HEK293 (cell line): ENCODE measurements at regions not wholly inside any gene's neighbourhood (a gene's known extent, or its start where the extent isn't known, plus 50 kb on each side); places are given as distances from the start of the nearest gene placed in this dataset.

Source experiments
- CTCF ChIA-PET: fragments of 350-600 bp; formaldehyde crosslinking; extraction: SDS; loops from one replicate; lab custom pipeline; 2021; ENCODE audit warnings: antibody characterized with exemption; lab: Yijun Ruan, JAX
- POLR2A ChIA-PET: fragments of 300-600 bp; formaldehyde crosslinking; extraction: SDS; loops from one replicate; lab custom pipeline; 2020; ENCODE audit warnings: antibody characterized with exemption, inconsistent platforms; lab: Yijun Ruan, JAX
- H3K27ac ChIP-seq: fragments of 200-500 bp; sonication (Bioruptor generic); 2 replicates; pipeline ENCODE4 v1.5.1; 2014; ENCODE audit warnings: low read depth, low read length, control low read depth, inconsistent platforms; ENCODE audit errors: extremely low read depth
- H3K36me3 ChIP-seq, 2 experiments: fragments of 200-500 bp in 1 of 2; sonication (Bioruptor generic) in 1 of 2; 1 replicate in 1 of 2; 2 replicates in 1 of 2; pipeline ENCODE4 v1.5.1; 2014 to 2017; ENCODE audit warnings: inconsistent platforms in 2 of 2, low read length in 2 of 2; ENCODE audit not compliant: control insufficient read depth in 2 of 2, insufficient read depth in 1 of 2
- H3K4me1 ChIP-seq: fragments of 200-500 bp; sonication (Bioruptor generic); 2 replicates; pipeline ENCODE4 v1.5.1; 2014; ENCODE audit warnings: mild to moderate bottlenecking, low read length, inconsistent platforms; ENCODE audit not compliant: control insufficient read depth, insufficient read depth
- H3K4me3 ChIP-seq: 2 replicates; pipeline ENCODE4 v1.5.1; 2011; ENCODE audit warnings: low read depth, mild to moderate bottlenecking, control low read depth, low read length, moderate library complexity
- H3K9me3 ChIP-seq: fragments of 200-500 bp; sonication (Bioruptor generic); 2 replicates; pipeline ENCODE4 v1.5.1; 2014; ENCODE audit warnings: low read depth, low read length, inconsistent platforms; ENCODE audit not compliant: control insufficient read depth, insufficient read depth
- GLI2 ChIP-seq: fragments of 450-650 bp; formaldehyde crosslinking; IDR thresholded peaks from 2 replicates; pipeline ENCODE4; 2017; ENCODE audit warnings: missing biosample characterization, missing genetic modification characterization, low read depth, borderline replicate concordance
- RBAK ChIP-seq: fragments of 450-650 bp; formaldehyde crosslinking; IDR thresholded peaks from 2 replicates; pipeline ENCODE4 v1.5.1; 2016; ENCODE audit warnings: missing biosample characterization, missing genetic modification characterization
- TRIM28 ChIP-seq: IDR thresholded peaks from 2 replicates; pipeline ENCODE4 v1.6.1; 2011; ENCODE audit warnings: low read length, control low read depth, borderline replicate concordance
- WT1 ChIP-seq: fragments of 450-650 bp; formaldehyde crosslinking; IDR thresholded peaks from 2 replicates; pipeline ENCODE4 v1.5.1; 2016; ENCODE audit warnings: missing biosample characterization, missing genetic modification characterization
- YY2 ChIP-seq: fragments of 450-650 bp; formaldehyde crosslinking; IDR thresholded peaks from 2 replicates; pipeline ENCODE4 v1.5.1; 2016; ENCODE audit warnings: missing biosample characterization, missing genetic modification characterization
- ZFHX2 ChIP-seq: fragments of 450-650 bp; formaldehyde crosslinking; conservative IDR thresholded peaks from 2 replicates; pipeline ENCODE4 v1.5.1; 2016; ENCODE audit warnings: missing biosample characterization, missing genetic modification characterization
- ZFP41 ChIP-seq: fragments of 450-650 bp; formaldehyde crosslinking; IDR thresholded peaks from 2 replicates; pipeline ENCODE4 v1.5.1; 2016; ENCODE audit warnings: missing biosample characterization, missing genetic modification characterization, borderline replicate concordance
- ZNF138 ChIP-seq: fragments of 450-650 bp; formaldehyde crosslinking; IDR thresholded peaks from 2 replicates; pipeline ENCODE4 v1.5.1; 2016; ENCODE audit warnings: missing biosample characterization, missing genetic modification characterization, borderline replicate concordance
- ZNF146 ChIP-seq: fragments of 450-650 bp; formaldehyde crosslinking; IDR thresholded peaks from 2 replicates; pipeline ENCODE4 v1.5.1; 2016; ENCODE audit warnings: missing biosample characterization, missing genetic modification characterization
- ZNF211 ChIP-seq: fragments of 450-650 bp; formaldehyde crosslinking; IDR thresholded peaks from 2 replicates; pipeline ENCODE4 v1.5.1; 2016; ENCODE audit warnings: low read depth, missing biosample characterization, missing genetic modification characterization
- ZNF221 ChIP-seq: fragments of 450-650 bp; formaldehyde crosslinking; IDR thresholded peaks from 2 replicates; pipeline ENCODE4 v1.5.1; 2017; ENCODE audit warnings: missing biosample characterization, missing genetic modification characterization, borderline replicate concordance
- ZNF24 ChIP-seq: fragments of 450-650 bp; formaldehyde crosslinking; IDR thresholded peaks from 2 replicates; pipeline ENCODE4 v1.5.1; 2016; ENCODE audit warnings: missing biosample characterization, missing genetic modification characterization
- ZNF311 ChIP-seq: fragments of 450-650 bp; formaldehyde crosslinking; IDR thresholded peaks from 2 replicates; pipeline ENCODE4 v1.5.1; 2017; ENCODE audit warnings: missing biosample characterization, missing genetic modification characterization, borderline replicate concordance
- ZNF433 ChIP-seq: fragments of 450-650 bp; formaldehyde crosslinking; IDR thresholded peaks from 2 replicates; pipeline ENCODE4 v1.5.1; 2016; ENCODE audit warnings: missing biosample characterization, missing genetic modification characterization, low read depth
- ZNF473 ChIP-seq: fragments of 450-650 bp; formaldehyde crosslinking; IDR thresholded peaks from 2 replicates; pipeline ENCODE4 v1.5.1; 2017; ENCODE audit warnings: missing biosample characterization, missing genetic modification characterization
- ZNF558 ChIP-seq: fragments of 450-650 bp; formaldehyde crosslinking; IDR thresholded peaks from 2 replicates; pipeline ENCODE4 v1.5.1; 2016; ENCODE audit warnings: missing biosample characterization, missing genetic modification characterization
- ZNF585B ChIP-seq: fragments of 450-650 bp; formaldehyde crosslinking; IDR thresholded peaks from 2 replicates; pipeline ENCODE4 v1.5.1; 2016; ENCODE audit warnings: missing biosample characterization, missing genetic modification characterization
- ZNF658 ChIP-seq: fragments of 450-650 bp; formaldehyde crosslinking; IDR thresholded peaks from 2 replicates; pipeline ENCODE4; 2016; ENCODE audit warnings: missing biosample characterization, missing genetic modification characterization
- ZNF768 ChIP-seq: fragments of 450-650 bp; formaldehyde crosslinking; IDR thresholded peaks from 2 replicates; pipeline ENCODE4 v1.5.1; 2018; ENCODE audit warnings: missing biosample characterization, mild to moderate bottlenecking, missing genetic modification characterization
- TF ChIP-seq, protein P1 (sequence below): fragments of 450-650 bp; formaldehyde crosslinking; IDR thresholded peaks from 2 replicates; pipeline ENCODE4 v1.5.1; 2016; ENCODE audit warnings: missing biosample characterization, missing genetic modification characterization, borderline replicate concordance
- TF ChIP-seq, protein P2 (sequence below): fragments of 450-650 bp; formaldehyde crosslinking; IDR thresholded peaks from 2 replicates; pipeline ENCODE4 v1.5.1; 2017; ENCODE audit warnings: missing biosample characterization, missing genetic modification characterization
- TF ChIP-seq, protein P3 (sequence below): fragments of 450-650 bp; formaldehyde crosslinking; IDR thresholded peaks from 2 replicates; pipeline ENCODE4 v1.5.1; 2016; ENCODE audit warnings: missing biosample characterization, missing genetic modification characterization
- TF ChIP-seq, protein P4 (sequence below): fragments of 450-650 bp; formaldehyde crosslinking; IDR thresholded peaks from 2 replicates; pipeline ENCODE4 v1.5.1; 2016; ENCODE audit warnings: missing biosample characterization, missing genetic modification characterization
- TF ChIP-seq, protein P5 (sequence below): fragments of 450-650 bp; formaldehyde crosslinking; IDR thresholded peaks from 2 replicates; pipeline ENCODE4 v1.5.1; 2016; ENCODE audit warnings: missing biosample characterization, missing genetic modification characterization

DNA sequence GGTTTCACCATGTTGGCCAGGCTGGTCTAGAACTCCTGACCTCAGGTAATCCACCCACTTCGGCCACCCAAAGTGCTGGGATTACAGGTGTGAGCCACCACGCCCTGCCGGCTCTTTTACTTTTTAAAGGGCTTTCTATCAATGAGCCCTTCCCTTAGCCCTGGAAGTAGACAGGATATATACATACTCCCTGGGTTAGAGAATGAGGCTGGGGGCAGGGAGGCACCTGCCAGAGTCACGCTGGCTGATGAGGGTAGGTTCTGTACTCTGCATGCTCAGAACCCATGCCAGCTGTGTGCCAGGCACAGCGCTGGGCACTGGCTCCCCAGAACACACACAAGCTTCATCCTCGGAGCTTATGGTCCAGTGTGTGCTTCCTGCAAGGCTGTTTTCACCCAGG lies 113.6 kb upstream of the IPO9 start:
- POLR2A ChIA-PET = interaction anchor here (0.9 to 1.7 kb wide), 3 partner anchors 14 to 25 kb away, joined by 3 to 5 read pairs (median 4); no protein-coding TSS in a partner anchor
- H3K4me1 ChIP-seq = peaks cover 22% of the 10 kb centered on the region

DNA sequence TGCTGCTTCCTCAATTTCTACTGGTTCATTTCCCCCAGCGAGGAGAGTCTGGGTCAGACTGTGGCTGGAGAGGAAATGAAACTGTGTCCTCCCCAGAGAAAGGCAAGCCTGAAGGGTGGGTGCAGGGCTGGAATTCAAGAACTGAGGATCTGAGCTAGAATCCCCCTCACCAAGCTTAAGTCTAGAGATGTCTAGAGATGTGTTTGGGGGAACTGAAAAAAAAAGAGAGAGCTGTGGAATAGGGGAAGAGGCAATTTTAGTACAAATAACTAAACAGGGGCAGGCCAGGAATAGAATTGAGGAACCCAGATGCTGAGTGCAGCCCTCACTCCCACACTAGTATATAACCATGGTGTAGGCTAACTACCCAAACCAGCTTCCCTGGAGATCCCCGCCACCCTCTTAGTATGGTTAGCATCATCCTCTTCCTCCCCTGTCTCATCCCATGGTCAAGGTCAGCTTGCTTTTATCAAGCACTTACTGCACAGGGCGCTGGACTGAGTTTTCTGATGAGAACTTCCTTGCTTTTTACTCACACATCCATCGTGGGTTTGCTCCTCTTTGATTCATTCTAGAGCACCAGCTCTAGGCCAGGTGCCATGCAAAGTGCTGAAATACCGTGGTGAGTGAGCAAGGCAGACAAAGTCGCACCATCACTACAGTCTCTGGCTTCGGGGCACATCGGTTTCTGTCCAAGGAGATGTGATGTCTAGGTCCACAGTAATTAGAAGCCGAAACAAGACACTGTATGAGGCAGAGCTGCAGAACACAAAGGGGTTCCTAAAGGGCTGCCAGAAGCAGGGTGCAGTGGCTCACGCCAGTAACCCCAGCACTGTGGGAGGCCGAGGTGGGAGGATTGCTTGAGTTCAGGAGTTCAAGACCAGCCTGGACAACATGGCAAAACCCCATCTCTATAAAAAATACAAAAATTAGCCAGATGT lies 112.9 kb upstream of the IPO9 start:
- Histone ChIP-seq H3K4me3 (no peak overlapping the region), H3K4me1 (peaks cover 28% of the 10 kb centered on the region), H3K27ac (no peak overlapping the region), H3K36me3 (peaks cover 0 to 6% of the 10 kb centered on the region in 2 experiments; a peak in 1 of 3 replicates), H3K9me3 (no peaks in the 10 kb centered on the region)
- POLR2A ChIA-PET = interaction anchor here (0.9 to 1.7 kb wide), 2 partner anchors 13 to 24 kb away, joined by 3 to 5 read pairs; no protein-coding TSS in a partner anchor
- CTCF ChIA-PET = interaction anchor here (0.8 to 20.2 kb wide), 3 partner anchors 11 to 158 kb away, joined by 3 to 593 read pairs (median 4); no protein-coding TSS in a partner anchor
- TF ChIP-seq ZNF146 (tag by site-specific recombination) (no peak), ZNF658 (tag by site-specific recombination) (no peak), GLI2 (no peak), ZNF433 (tag by site-specific recombination) (no peak), ZNF138 (no peak), ZFP41 (tag by site-specific recombination) (no peak), YY2 (no peak), ZNF558 (tag by site-specific recombination) (no peak)
- TF ChIP-seq, protein P1, sequence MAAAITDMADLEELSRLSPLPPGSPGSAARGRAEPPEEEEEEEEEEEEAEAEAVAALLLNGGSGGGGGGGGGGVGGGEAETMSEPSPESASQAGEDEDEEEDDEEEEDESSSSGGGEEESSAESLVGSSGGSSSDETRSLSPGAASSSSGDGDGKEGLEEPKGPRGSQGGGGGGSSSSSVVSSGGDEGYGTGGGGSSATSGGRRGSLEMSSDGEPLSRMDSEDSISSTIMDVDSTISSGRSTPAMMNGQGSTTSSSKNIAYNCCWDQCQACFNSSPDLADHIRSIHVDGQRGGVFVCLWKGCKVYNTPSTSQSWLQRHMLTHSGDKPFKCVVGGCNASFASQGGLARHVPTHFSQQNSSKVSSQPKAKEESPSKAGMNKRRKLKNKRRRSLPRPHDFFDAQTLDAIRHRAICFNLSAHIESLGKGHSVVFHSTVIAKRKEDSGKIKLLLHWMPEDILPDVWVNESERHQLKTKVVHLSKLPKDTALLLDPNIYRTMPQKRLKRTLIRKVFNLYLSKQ (tag by site-specific recombination) = no peak
- TF ChIP-seq, protein P2, sequence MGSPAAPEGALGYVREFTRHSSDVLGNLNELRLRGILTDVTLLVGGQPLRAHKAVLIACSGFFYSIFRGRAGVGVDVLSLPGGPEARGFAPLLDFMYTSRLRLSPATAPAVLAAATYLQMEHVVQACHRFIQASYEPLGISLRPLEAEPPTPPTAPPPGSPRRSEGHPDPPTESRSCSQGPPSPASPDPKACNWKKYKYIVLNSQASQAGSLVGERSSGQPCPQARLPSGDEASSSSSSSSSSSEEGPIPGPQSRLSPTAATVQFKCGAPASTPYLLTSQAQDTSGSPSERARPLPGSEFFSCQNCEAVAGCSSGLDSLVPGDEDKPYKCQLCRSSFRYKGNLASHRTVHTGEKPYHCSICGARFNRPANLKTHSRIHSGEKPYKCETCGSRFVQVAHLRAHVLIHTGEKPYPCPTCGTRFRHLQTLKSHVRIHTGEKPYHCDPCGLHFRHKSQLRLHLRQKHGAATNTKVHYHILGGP = no peak

More for the DNA sequence above, 113.6 kb upstream of the IPO9 start:
- no peak overlapping the region for H3K4me3 ChIP-seq
- peaks cover 0 to 6% of the 10 kb centered on the region in 2 experiments; a peak in 1 of 3 replicates for H3K36me3 ChIP-seq
- no peaks in the 10 kb centered on the region for H3K9me3 ChIP-seq
- no peak overlapping the region for H3K27ac ChIP-seq
- CTCF ChIA-PET = interaction anchor here (0.6 to 20.2 kb wide), 3 partner anchors 74 to 205 kb away, joined by 3 to 593 read pairs (median 4); no protein-coding TSS in a partner anchor
- TF ChIP-seq ZNF768 (tag by site-specific recombination) = no peak
- no peak for TF ChIP-seq ZNF211 (tag by site-specific recombination)
- TF ChIP-seq ZNF221 = no peak
- TF ChIP-seq, protein P3, sequence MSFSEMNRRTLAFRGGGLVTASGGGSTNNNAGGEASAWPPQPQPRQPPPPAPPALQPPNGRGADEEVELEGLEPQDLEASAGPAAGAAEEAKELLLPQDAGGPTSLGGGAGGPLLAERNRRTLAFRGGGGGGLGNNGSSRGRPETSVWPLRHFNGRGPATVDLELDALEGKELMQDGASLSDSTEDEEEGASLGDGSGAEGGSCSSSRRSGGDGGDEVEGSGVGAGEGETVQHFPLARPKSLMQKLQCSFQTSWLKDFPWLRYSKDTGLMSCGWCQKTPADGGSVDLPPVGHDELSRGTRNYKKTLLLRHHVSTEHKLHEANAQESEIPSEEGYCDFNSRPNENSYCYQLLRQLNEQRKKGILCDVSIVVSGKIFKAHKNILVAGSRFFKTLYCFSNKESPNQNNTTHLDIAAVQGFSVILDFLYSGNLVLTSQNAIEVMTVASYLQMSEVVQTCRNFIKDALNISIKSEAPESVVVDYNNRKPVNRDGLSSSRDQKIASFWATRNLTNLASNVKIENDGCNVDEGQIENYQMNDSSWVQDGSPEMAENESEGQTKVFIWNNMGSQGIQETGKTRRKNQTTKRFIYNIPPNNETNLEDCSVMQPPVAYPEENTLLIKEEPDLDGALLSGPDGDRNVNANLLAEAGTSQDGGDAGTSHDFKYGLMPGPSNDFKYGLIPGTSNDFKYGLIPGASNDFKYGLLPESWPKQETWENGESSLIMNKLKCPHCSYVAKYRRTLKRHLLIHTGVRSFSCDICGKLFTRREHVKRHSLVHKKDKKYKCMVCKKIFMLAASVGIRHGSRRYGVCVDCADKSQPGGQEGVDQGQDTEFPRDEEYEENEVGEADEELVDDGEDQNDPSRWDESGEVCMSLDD (tag by site-specific recombination) = no peak
- TF ChIP-seq ZNF24 (tag by site-specific recombination) = no peak
- TF ChIP-seq ZNF585B = no peak
- no peak for TF ChIP-seq ZNF473 (tag by site-specific recombination)
- TF ChIP-seq ZFP41 (tag by site-specific recombination) = no peak
- TF ChIP-seq, protein P4, sequence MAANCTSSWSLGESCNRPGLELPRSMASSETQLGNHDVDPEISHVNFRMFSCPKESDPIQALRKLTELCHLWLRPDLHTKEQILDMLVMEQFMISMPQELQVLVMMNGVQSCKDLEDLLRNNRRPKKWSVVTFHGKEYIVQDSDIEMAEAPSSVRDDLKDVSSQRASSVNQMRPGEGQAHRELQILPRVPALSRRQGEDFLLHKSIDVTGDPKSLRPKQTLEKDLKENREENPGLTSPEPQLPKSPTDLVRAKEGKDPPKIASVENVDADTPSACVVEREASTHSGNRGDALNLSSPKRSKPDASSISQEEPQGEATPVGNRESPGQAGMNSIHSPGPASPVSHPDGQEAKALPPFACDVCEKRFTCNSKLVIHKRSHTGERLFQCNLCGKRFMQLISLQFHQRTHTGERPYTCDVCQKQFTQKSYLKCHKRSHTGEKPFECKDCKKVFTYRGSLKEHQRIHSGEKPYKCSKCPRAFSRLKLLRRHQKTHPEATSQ = no peak
- no peak for TF ChIP-seq WT1
- TF ChIP-seq ZNF433 (tag by site-specific recombination) = no peak
- no peak for TF ChIP-seq RBAK
- no peak for TF ChIP-seq ZNF311 (tag by site-specific recombination)
- TF ChIP-seq TRIM28 = no peak
- TF ChIP-seq, protein P5, sequence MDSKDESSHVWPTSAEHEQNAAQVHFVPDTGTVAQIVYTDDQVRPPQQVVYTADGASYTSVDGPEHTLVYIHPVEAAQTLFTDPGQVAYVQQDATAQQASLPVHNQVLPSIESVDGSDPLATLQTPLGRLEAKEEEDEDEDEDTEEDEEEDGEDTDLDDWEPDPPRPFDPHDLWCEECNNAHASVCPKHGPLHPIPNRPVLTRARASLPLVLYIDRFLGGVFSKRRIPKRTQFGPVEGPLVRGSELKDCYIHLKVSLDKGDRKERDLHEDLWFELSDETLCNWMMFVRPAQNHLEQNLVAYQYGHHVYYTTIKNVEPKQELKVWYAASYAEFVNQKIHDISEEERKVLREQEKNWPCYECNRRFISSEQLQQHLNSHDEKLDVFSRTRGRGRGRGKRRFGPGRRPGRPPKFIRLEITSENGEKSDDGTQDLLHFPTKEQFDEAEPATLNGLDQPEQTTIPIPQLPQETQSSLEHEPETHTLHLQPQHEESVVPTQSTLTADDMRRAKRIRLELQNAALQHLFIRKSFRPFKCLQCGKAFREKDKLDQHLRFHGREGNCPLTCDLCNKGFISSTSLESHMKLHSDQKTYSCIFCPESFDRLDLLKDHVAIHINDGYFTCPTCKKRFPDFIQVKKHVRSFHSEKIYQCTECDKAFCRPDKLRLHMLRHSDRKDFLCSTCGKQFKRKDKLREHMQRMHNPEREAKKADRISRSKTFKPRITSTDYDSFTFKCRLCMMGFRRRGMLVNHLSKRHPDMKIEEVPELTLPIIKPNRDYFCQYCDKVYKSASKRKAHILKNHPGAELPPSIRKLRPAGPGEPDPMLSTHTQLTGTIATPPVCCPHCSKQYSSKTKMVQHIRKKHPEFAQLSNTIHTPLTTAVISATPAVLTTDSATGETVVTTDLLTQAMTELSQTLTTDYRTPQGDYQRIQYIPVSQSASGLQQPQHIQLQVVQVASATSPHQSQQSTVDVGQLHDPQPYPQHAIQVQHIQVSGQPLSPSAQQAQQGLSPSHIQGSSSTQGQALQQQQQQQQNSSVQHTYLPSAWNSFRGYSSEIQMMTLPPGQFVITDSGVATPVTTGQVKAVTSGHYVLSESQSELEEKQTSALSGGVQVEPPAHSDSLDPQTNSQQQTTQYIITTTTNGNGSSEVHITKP = no peak
- TF ChIP-seq ZFHX2 (tag by site-specific recombination) = no peak
